GDM1 (cell line): ENCODE measurements at regions not wholly inside any gene's neighbourhood (a gene's known extent, or its start where the extent isn't known, plus 50 kb on each side); places are given as distances from the start of the nearest gene placed in this dataset.

Experiments used
- DNase-seq: peaks from one replicate; lab custom pipeline; 2025; lab: John Stamatoyannopoulos, UW

DNA sequence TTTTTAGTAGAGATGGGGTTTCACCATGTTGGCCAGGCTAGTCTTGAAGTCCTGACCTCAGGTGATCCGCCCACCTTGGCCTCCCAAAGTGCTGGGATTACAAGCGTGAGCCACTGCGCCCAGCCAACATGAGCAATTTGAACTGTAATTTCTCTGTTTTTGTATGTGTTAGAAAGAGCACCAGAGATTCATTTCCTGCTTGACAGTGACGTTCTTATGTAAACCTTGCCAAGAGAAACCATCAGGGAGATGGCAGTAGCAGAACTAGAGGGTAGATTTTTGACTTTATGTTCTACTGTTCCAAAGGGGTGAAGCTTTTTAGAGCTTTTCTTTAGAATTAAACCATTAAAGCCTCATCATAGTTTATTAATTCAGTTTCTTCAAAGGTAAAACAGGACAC, 148.1 kb upstream of the UMPS start:
- no peak for DNase-seq

DNA sequence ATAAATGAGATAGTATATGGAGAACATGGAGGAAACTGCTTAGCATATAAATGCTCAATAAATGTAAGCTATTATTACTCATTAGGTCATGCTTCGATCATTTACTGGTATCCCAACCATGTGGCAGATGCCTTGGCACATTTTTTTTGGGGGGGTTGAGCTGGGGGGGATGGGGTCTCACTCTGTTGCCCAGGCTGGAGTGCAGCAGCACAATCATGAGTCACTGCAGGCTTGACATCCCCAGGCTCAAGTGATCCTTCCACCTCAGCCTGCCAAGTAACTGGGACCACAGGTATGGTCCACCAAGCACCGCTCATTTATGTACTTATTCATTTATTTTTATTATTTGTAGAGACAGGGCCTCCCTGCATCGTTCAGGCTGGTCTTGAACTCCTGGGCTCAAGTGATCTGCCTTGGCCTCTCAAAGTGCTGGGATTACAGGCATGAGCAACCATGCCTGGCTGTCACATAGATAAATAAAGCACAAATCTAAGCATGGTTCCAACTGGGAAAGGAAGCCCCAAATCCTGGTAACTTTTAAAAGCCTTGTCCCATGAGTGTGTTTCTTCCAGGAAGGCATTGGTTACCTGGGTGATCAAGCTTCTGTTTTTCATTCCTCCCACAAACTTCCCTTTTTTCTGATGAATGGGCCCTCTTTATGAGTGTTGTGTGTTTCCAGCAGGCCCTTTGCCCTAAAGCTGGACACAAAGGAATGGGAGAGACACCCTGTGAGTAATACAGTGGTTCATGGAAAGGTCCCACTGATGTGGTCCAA, 147.4 kb upstream of the UMPS start:
- DNase-seq: peak; percentile 22

DNA sequence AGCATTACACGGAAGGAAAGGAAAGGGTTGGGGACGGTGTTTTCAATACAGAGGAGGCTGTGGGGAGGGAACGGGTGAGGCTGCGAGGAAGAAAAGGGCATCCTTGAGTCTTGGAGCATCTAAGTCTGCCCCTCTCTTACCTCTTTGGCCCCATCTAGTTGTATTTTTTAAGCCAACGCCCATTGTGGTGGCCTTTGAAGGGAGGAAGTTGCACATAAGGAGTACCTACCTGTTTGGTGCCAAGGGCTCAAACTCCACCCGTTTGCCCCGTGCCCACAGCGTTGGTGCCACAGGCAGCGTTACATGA, 146.1 kb upstream of the UMPS start:
- DNase-seq: no peak

DNA sequence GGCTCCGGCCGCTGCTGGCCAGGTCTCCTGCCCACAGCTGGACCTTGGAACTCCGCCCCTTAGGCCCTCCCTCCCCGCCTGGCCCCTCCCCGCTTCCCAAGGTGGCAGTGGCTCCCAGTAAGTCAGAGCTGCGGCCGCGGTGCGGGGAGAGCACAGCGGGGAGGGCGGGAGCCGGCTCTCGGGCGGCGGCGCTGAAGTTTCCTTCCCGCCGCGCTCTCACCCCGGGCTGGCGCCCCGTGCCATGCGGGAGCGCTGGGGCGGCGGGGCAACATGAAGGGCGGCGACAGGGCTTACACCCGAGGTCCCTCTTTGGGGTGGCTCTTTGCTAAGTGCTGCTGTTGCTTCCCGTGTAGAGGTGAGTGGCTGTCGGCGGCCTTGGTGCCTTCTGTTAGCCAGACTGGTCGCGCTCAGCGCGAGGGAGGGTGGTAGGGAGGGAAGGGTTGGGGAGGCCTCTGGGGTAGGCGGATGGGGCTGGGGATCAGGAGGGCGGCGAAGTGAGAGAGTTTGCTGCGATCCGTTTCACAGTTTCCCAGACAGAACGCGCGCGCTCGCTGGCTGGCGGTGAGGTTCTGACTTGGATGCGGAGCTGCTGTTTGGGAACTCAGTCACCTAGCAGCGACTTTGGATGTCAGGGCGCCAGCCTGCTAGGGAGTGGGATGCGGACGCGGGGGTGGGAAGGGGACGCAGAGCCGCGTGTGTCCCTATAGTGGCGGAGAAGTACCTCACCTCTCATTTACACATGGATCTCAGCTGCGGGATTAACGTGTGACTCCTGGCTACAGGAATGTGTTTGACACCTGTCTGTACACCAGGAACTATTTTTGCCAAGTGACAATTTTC, 145.5 kb upstream of the UMPS start:
- DNase-seq: no peak

DNA sequence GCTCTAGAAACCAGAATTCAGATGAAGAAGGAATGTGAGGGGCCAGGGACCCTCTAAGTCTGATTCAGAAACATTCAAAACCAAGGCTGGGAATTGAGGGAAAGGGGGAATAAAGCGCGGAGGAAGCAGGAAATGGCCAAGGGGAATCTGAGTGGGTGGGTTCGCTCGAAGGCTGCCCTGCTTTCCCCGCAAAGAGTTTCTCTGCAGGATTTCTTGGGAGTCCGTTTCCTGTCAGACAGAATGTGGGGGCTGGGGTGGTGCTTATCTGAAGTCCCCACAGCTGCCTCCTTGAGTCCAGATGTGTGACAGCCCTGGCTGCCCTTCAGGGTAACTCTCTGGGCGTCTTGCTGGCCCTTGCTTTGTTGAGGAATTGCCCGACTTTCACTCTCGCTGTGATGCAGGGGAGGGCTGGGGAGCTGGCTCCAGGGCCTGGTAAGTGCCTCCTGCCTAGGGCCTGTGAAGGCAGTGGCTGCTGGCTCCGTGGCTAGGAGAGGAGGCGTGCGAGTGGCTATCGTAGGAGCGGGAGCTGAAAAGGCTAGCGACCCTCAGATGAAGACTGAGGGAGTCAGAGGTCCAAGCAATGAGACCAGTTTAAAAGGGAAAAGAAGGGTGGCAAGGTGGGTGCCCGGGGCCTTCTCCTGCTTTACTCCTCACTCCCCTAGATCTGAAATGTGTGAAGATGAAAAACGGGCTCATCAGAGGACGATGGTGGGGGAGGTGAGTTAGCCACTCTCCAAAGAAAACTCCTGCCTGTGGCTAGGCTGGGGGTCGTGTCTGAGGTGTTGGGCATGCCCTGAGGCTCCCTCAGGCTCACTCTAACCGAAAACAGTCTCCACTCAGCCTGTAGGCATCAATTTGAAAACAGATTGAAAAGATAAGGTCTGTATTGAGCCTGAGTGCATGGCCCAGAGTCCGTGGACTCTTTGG, 143.9 kb upstream of the UMPS start:
- no peak for DNase-seq

DNA sequence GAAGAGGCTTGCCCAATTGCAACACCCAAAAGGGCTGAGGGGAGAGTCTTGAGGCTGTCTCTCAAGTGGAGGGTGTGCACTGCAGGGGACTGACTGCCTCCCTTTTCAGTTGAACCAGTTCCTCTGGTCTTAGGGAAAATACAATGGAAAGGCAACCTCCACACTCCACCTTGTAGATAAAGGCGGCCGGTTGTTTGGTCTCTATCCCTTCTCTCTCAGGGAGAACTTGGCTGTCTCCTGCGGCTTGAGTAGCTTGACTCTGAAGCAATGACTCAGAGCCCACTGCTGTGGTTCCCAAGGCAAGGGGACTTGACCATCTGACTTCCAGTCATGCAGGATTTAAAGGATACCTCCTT, 143.2 kb upstream of the UMPS start:
- no peak for DNase-seq

DNA sequence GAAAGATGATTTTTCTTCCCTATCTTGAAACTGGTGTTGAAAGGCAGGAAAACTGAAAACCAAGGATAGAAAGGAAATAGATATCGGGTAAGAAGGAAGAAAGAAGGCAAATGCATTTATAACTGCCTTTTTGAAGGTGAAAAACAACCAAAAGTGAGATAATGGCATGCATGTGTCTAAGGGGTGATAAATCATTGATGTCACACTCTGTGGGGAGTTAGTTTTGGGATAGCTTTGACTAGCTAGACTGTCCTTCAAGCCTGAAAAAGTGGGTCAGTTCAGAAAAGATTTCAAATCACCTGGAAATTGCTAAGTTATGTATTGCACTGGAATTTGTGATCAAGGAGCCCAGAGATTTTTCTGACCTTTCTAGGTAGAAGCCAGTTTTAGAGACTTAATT, 142.2 kb upstream of the UMPS start:
- DNase-seq: no peak

DNA sequence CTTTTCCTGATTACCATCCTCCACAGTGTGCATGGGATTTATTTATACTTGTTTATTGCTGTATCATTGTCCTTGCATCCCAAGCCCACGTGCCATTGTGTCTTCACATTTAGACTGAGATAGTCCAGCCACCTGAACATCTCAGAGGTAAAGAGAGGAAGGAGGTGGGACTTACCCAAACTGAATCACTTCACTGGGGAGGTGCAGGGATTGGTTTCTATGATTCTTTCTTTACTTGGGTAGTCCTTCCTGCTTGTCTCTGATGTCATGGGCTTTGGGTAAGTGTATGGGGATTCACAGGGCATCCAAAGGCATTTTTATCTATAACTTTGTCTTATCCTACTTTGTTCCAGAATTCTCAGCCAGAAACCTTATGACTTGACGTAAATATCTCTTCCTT, 141.5 kb upstream of the UMPS start:
- no peak for DNase-seq

DNA sequence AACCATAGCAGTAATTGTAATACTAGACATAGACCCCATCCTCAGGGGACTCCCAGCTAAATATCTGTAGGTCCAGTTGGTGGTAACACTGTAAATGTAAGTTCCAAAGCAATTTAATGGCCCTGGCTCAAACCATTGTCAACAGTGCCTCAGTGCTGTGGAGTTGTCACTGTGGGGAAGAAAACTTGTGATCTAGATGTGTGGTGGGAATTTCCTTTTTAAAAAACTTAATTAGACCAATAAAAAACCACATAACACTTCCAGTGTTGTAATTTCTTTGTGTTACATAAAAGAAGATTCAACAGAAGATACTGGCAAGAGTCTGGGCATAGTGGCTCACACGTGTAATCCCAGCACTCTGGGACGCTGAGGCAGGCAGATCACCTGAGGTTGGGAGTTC, 138.6 kb upstream of the UMPS start:
- DNase-seq: no peak

DNA sequence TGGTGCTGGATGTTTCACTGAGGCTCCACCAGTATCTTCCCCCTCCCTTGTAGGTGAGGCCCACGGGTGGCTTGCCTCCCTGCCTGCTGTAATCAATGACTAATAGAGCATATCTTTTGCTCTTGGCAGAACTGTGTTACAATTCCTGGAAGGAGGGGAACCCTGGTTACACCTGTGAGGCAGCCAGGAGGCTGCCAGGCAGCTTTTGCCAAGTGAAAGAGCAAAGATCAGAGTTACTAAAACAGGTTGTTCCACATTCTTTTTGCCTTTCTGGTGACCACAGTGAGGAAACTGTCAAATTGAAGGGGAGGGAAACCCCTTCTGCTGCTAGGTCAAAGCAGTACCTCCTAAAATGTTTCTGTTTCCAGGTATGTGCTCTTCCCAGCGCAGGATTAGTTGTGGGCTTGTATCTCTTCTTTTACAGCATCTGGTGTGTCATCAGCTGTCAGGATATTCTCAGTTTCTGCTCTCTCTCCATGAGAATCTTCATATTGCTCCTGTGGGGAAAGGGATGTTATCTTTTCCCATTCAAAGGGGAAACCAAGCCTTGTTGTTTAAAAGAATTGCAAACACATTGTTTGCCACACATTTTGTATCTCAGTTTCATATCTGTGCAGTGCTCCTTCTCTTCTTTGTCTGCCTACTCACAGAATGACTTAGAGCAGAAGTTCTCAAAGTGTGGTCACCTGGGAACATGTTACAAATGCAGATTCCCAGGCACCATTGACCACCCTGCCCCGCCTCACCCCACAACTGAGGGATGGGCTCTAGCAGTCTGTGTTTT, 137.4 kb upstream of the UMPS start:
- DNase-seq: no peak

DNA sequence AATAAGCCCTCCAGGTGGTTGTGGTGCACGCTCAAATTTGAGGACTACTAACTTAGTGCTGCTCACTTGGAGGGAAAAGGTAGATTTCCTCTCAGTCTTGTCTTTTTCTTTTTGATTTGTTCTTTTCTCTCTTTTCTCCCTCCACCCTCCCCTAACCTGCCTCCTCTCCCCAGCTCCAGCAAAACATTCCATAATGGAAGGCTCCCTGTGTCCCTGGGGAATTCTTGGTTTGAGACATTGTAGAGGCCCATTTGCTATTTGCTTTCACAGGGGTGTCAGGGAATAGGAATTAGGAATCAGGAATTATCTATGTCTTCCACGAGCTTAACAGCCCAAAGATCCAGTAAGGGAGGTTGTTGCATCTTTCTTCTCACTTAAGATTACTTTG, 136.8 kb upstream of the UMPS start:
- DNase-seq: no peak

DNA sequence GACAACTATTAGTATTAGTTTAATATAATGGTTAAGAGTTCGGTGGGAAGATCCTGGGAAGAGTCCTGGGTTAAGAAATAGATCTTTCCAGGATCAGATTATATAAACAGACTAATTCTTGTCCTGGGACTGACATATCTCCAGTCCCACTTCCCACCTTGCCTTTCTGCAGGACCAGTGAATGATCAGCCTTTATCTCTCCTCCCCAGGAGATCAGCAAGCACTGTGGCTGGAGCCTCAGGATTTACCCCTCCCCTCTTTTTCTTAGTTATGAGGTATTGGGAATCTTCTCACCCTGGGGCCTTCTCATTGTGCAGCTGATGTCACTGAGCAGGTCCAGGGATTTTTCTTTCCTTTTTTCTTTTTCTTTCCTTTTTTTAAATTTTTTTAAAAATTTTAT, 135.7 kb upstream of the UMPS start:
- no peak for DNase-seq

DNA sequence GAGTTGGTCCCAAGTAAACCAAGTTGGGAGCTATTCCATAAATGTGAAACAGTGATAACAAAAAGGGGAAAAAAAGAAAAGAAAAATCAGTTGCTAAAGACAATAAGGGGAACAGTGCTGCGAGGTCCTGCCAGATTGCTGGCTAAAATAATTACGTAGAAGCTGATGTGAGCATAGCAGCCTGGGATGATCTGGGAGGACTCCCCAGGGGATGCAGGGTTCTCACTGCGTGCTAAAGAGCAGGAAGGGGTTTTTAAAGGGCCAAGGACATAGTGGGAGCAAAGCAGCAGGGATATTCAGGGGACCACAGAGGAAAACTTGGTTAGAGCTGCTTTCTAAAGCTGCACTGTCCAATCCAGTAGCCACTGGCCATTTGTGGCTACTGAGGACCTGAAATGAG, 133.0 kb upstream of the UMPS start:
- DNase-seq: no peak

DNA sequence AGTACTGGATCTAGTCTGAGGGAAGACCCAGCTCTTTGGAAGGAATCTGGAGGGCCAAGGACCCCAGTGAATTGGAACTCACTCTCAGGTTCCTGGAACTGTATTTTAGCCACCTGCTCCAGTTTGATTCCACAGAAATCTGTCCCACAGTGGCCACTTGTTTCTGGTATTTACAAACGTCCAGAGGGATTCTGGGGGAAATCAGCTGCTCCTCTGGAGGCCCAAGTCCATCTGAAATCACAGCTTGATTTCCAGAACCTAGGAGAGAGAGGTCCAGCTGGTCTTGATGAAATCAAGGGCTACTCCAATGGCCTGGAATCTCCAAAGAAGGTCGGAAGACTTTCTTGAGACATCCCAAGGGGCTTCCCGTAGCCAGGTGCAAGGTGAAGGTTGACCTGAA, 132.3 kb upstream of the UMPS start:
- DNase-seq: no peak

DNA sequence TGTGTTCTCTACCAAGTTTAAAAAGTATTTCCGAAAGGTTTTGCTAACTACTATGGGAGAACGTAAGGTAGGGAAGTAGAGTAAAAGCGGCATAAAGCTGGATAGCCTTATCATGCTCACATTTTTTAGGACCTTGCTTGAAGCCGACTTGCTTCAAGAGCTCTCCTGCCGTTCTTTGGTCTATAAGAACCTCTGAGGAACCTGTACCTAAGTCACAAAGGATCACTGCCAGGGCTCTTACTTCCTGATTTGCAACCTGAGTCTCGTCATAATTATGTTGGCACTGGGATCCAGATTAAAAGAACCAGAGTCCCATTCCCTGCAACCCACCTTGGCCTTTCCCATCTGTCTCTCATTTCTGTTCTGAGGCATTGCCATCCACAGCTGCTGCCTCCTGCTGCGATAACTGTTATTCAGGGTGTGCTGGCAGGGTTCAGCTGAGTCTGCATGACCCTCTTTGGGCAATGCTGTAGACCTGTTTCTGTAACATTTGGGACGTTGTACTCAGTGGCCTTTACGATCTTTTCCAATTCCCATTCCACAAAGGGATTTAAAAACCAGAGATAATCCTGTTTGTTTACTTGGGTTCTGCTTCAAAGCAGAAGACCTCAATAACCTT, 131.0 kb upstream of the UMPS start:
- no peak for DNase-seq

DNA sequence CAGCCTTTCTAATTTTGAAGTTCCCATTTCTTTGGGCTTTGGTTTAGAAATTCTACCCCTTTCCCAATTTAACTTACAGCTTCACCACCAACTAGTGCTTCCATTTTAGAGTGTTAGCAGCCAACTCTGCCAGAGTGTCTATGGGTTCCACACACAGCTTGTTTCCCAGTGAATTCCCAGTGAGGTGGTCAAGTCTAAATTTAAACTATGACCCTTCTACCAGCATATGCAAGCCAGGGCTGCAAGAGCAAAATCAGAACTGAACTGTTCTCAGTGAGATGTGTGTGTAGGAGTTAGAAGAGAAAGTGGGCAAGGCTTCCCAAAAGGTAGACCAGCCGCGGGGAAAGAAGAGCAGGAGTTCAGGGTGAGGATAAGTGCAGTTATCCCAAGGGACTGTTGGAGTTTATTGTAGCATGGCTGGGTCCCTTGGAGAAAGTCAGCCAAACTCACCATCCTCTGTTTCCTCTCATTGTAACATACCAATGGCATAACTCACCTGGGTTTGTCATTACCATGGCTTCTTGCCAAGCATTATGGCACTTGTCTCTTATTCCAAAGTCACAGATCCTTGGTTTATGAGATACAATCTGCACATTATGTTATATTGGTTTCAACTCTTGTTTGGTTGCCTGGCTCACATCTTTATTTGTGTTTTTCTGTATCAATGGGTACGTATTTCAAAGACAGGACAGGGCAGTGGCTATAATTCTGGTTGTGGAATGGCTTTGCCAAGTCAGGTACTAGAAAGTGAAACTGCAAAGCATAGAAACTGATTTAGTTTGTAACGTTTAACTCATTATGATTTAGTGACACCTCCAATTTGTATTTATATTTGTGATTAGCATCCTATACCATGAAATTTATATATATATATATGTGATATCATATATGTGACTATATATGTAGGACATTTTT, 130.2 kb upstream of the UMPS start:
- no peak for DNase-seq

DNA sequence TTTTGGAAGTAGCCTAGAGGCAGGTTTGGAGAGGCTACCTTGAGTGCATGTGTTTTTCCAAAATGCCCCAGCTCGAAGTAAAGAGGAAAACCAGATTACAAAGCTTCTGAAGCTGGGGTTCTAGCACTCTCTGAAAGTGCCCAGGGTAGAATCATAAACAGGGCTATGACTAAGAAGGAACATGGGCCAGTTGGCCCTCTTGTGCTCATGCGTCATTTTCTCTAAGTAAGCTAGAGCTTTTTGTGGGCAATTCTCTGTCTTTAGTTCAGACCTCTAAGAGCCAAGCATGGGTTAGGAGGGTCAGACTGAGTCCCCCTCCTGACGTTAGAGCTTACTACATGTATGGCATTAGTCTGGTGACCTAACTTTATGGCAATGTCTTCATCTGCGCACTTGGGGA, 129.5 kb upstream of the UMPS start:
- DNase-seq: no peak

DNA sequence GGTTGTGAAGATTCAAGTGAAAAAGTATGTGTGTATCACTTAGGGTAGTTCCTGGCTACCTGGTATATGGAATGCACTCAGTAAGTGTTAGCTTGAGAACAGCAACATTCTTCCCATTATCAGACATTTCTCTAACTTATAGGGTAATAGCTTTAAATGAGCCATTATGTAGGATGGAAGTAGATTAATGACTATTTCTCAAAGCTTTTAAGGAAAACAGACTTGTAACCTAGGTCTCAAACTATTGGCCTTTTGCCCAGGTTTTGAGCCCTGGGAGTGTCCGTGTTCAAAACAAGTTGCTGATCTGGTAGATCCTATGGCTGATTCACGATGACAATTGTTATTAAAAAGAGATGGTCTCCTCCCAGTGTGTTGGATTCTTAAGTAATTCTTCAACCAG, 129.1 kb upstream of the UMPS start:
- no peak for DNase-seq

DNA sequence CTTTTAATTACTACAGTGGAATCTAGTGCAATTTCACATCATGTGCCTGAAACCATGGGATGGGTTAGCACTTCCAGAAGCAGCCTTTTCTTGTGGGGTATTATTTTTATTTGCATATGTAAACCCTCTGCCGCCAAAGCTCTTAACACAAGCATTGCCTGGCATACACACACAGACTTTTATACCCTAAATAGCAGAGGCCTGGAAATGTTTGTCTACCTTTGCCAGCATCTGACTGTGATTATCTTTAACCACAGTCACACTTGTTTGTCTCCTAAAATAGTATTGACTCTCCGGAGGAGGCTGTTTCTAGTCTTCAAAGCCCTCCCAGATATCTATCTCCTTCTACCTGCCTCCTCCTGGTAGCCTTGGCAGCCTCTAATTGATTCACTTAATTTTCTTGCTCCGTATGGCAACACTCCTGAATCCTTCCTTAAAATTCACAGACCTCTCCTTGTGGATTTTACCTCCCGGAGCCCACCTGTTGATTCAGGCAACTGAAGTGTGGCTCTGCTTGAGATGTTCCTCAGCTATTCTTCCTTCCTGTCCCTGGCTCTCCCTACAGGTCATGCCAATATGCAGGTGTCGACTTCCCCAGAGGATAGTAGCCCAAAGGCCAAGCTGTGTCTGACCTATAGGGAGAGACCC, 127.1 kb upstream of the UMPS start:
- no peak for DNase-seq
